GM21825 (cell line): ENCODE measurements at regions not wholly inside any gene's neighbourhood (a gene's known extent, or its start where the extent isn't known, plus 50 kb on each side); places are given as distances from the start of the nearest gene placed in this dataset.
A peak's percentile ranks its signal among the peaks of the same experiment; 100 is the strongest.
"Not testable (repeated sequence)": the region's sequence is repeated elsewhere in the genome, so short reads cannot be mapped to it uniquely, and the experiment has no call there.

ENCODE experiments used
- ATAC-seq: cut with Tn5 transposase; IDR thresholded peaks from one replicate; pipeline ENCODE4 v1.9.1; 2021; ENCODE audit warnings: mild to moderate bottlenecking, moderate library complexity; ENCODE audit not compliant: unreplicated experiment

GRCh38 chr4:64216741-64217140 is 192.5 kb downstream of the TECRL start:
- no peak for ATAC-seq

- ATAC-seq, result no peak
Measured at GRCh38 chr4:64205376-64205775, 203.9 kb downstream of the TECRL start.

GRCh38 chr4:64200001-64200555 is 209.2 kb downstream of the TECRL start:
- no peak for ATAC-seq

GRCh38 chr4:64195582-64195981 is 213.7 kb downstream of the TECRL start:
- no peak for ATAC-seq

- ATAC-seq, result no peak
Measured at GRCh38 chr4:64192731-64193412, 216.4 kb downstream of the TECRL start.

- no peak for ATAC-seq
Measured at GRCh38 chr4:64174247-64174882, 234.9 kb downstream of the TECRL start.

- no peak for ATAC-seq
Measured at GRCh38 chr4:64166365-64166764, 242.9 kb downstream of the TECRL start.

GRCh38 chr4:64158648-64159326 is 250.5 kb downstream of the TECRL start:
- peak; percentile 74 for ATAC-seq

- ATAC-seq, result no peak
Measured at GRCh38 chr4:64157397-64157796, 251.9 kb downstream of the TECRL start.

GRCh38 chr4:64156253-64156652 is 253.0 kb downstream of the TECRL start:
- no peak for ATAC-seq

- ATAC-seq, result no peak
Measured at GRCh38 chr4:64146030-64146429, 263.2 kb downstream of the TECRL start.

GRCh38 chr4:64144994-64145393 is 264.3 kb downstream of the TECRL start:
- no peak for ATAC-seq

GRCh38 chr4:64130907-64131306 is 278.3 kb downstream of the TECRL start:
- no peak for ATAC-seq

GRCh38 chr4:64125354-64125753 is 283.9 kb downstream of the TECRL start:
- no peak for ATAC-seq

- ATAC-seq, result no peak
Measured at GRCh38 chr4:64121803-64122202, 287.4 kb downstream of the TECRL start.

GRCh38 chr4:64105903-64106302 is 303.3 kb downstream of the TECRL start:
- ATAC-seq, result no peak

- ATAC-seq, result no peak
Measured at GRCh38 chr4:64095398-64095797, 313.9 kb downstream of the TECRL start.

GRCh38 chr4:64079316-64079715 is 329.9 kb downstream of the TECRL start:
- ATAC-seq, result no peak

- no peak for ATAC-seq
Measured at GRCh38 chr4:64068096-64068495, 341.2 kb downstream of the TECRL start.

GRCh38 chr4:64062991-64063390 is 346.3 kb downstream of the TECRL start:
- ATAC-seq, result no peak

GRCh38 chr4:64037033-64037432 is 372.2 kb downstream of the TECRL start:
- not testable (repeated sequence) for ATAC-seq

- ATAC-seq, result no peak
Measured at GRCh38 chr4:64022560-64022959, 386.7 kb downstream of the TECRL start.
